HepG2 (cell line): ENCODE measurements at regions not wholly inside any gene's neighbourhood (a gene's known extent, or its start where the extent isn't known, plus 50 kb on each side); places are given as distances from the start of the nearest gene placed in this dataset.

Experiments
- ATAC-seq: fragments of 200-7000 bp; cut with Tn5 transposase; 3 replicates; pipeline ENCODE4 v1.9.1; 2020; ENCODE audit warnings: mild to moderate bottlenecking, moderate library complexity
- BruUV-seq: library from RNA; stranded (reverse); fragments of 400-500 nt; replicated peaks from 2 replicates; lab custom pipeline; 2021; lab: Mats Ljungman, UMichigan
- CTCF ChIA-PET: fragments of 300-600 bp; formaldehyde crosslinking; extraction: SDS; loops from one replicate; lab custom pipeline; 2021; ENCODE audit warnings: low total read pairs, inconsistent platforms, low intra/inter-chr PET ratio; lab: Yijun Ruan, JAX
- POLR2A ChIA-PET: fragments of 350-600 bp; sonication (Branson Sonifier 250); formaldehyde crosslinking; loops from one replicate; lab custom pipeline; 2020; ENCODE audit warnings: antibody characterized with exemption, inconsistent platforms; lab: Yijun Ruan, JAX
- DNase-seq: peaks from one replicate; pipeline ENCODE4 v3.0.0-alpha.2; 2015; ENCODE audit warnings: low spot score
- FAIRE-seq: peaks from 3 replicates; lab custom pipeline; 2011; peaks lifted over from hg19 to GRCh38; lab: Jason Lieb, UNC
- H2AFZ ChIP-seq: one replicate; pipeline ENCODE4 v1.6.1; 2011; ENCODE audit warnings: low read length, inconsistent platforms
- H3K27ac ChIP-seq: fragments of 300-600 bp; 3 replicates; pipeline ENCODE4 v1.8.0; 2011; ENCODE audit warnings: mixed run types, mild to moderate bottlenecking, mixed read lengths, low read length, inconsistent platforms; ENCODE audit not compliant: insufficient read depth; ENCODE audit errors: extremely low read length
- H3K27me3 ChIP-seq, 2 experiments: fragments of 200-600 bp in 1 of 2; 2 replicates in 1 of 2; 3 replicates in 1 of 2; pipeline versions ENCODE4 v1.6.0 to v1.8.0; 2011; ENCODE audit warnings: low read length in 2 of 2, mild to moderate bottlenecking in 2 of 2, moderate library complexity in 2 of 2, inconsistent platforms in 1 of 2; ENCODE audit not compliant: insufficient read depth in 2 of 2, control insufficient read depth in 1 of 2
- H3K36me3 ChIP-seq, 2 experiments: fragments of 200-600 bp in 1 of 2; replicated peaks in 1 of 2; 2 replicates in 1 of 2; 3 replicates in 1 of 2; pipeline versions ENCODE4 v1.5.1 to v1.8.0; 2011; ENCODE audit warnings: low read length in 2 of 2, inconsistent platforms in 1 of 2; ENCODE audit not compliant: insufficient read depth in 2 of 2, control insufficient read depth in 1 of 2
- H3K4me1 ChIP-seq: 2 replicates; pipeline ENCODE4 v1.5.1; 2012; ENCODE audit warnings: low read length, inconsistent platforms; ENCODE audit not compliant: insufficient read depth
- H3K4me2 ChIP-seq: 2 replicates; pipeline ENCODE4 v1.6.0; 2011; ENCODE audit warnings: low read depth, low read length, inconsistent platforms
- H3K4me3 ChIP-seq, 3 experiments: fragments of 200-600 bp in 1 of 3; sonication (generic), shearing (Covaris generic) in 1 of 3; replicated peaks in 1 of 3; 2 replicates each; pipeline ENCODE4 v1.5.1; 2011 to 2016; ENCODE audit warnings: low read length in 3 of 3, inconsistent platforms in 2 of 3, low read depth in 2 of 3, mild to moderate bottlenecking in 2 of 3, control low read depth in 1 of 3, mixed read lengths in 1 of 3; ENCODE audit not compliant: insufficient read depth in 1 of 3
- H3K79me2 ChIP-seq: one replicate; pipeline ENCODE4 v1.6.1; 2011; ENCODE audit warnings: low read length, inconsistent platforms; ENCODE audit not compliant: insufficient read depth
- H3K9ac ChIP-seq: 2 replicates; pipeline ENCODE4 v1.6.0; 2011; ENCODE audit warnings: mild to moderate bottlenecking, low read depth, low read length, inconsistent platforms; ENCODE audit not compliant: insufficient read depth
- H3K9me3 ChIP-seq: 2 replicates; pipeline ENCODE4 v1.5.1; 2012; ENCODE audit warnings: mild to moderate bottlenecking, low read length
- H4K20me1 ChIP-seq: 2 replicates; pipeline ENCODE4 v1.6.0; 2011; ENCODE audit warnings: inconsistent platforms, mild to moderate bottlenecking, low read length, moderate library complexity; ENCODE audit not compliant: insufficient read depth
- FOSL1 ChIP-seq: sonication (generic); formaldehyde crosslinking; IDR thresholded peaks from 2 replicates; pipeline ENCODE4 v1.9.0; 2021; ENCODE audit warnings: missing genetic modification reagents, borderline replicate concordance
- HOXD1 ChIP-seq: sonication (generic); formaldehyde crosslinking; IDR thresholded peaks from 2 replicates; pipeline ENCODE4 v1.5.0; 2020; ENCODE audit warnings: missing genetic modification reagents
- MYC ChIP-seq: sonication (generic); formaldehyde crosslinking; IDR thresholded peaks from 2 replicates; pipeline ENCODE4 v1.9.0; 2021; ENCODE audit warnings: missing genetic modification reagents, borderline replicate concordance
- TRIM22 ChIP-seq: fragments of 450-650 bp; IDR thresholded peaks from 2 replicates; pipeline ENCODE4 v1.6.1; 2017
- ZNF275 ChIP-seq: sonication (generic); formaldehyde crosslinking; IDR thresholded peaks from 2 replicates; pipeline ENCODE4 v1.8.0; 2022; ENCODE audit warnings: missing genetic modification reagents, mild to moderate bottlenecking, inconsistent platforms, borderline replicate concordance
- ZNF281 ChIP-seq: sonication (generic); formaldehyde crosslinking; IDR thresholded peaks from 2 replicates; pipeline ENCODE4 v1.4.0; 2020; ENCODE audit warnings: missing genetic modification reagents, borderline replicate concordance
- ZNF407 ChIP-seq: sonication (generic); formaldehyde crosslinking; IDR thresholded peaks from one replicate; pipeline ENCODE4 v1.5.1; 2020; ENCODE audit warnings: mild to moderate bottlenecking, missing genetic modification reagents; ENCODE audit errors: not compliant biosample characterization
- ZNF790 ChIP-seq: sonication (generic); formaldehyde crosslinking; IDR thresholded peaks from 2 replicates; pipeline ENCODE4 v1.8.0; 2022; ENCODE audit warnings: missing genetic modification reagents, mild to moderate bottlenecking, borderline replicate concordance
- WGBS: methylation state at CpG from one replicate; pipeline ENCODE4 v1.1.6; 2017; ENCODE audit warnings: low lambda C conversion rate; 5-methylcytosine and 5-hydroxymethylcytosine counted together
- in situ Hi-C: cut with HindIII; loops from 2 replicates; pipeline ENCODE4 v1.10.0; 2017; ENCODE audit warnings: low pct_unique_long_range_greater_than_20kb; ENCODE audit not compliant: extremely low pct_ligation_motif_present
- intact Hi-C: fragments of 100-400 bp; cut with micrococcal nuclease; formaldehyde crosslinking; loops from one replicate; pipeline ENCODE4 v1.10.0; 2022; ENCODE audit not compliant: unreplicated experiment

GRCh38 chr4:81606801-81607501, 135.2 kb upstream of the RASGEF1B start (continued):
- TF ChIP-seq ZNF281 (CRISPR knock-in tag) (no peak), TRIM22 (no peak), MYC (no peak)

GRCh38 chr4:81606166-81606565, 134.5 kb upstream of the RASGEF1B start:
- no peak for ATAC-seq
- intact Hi-C loops: no loop called here
- Histone ChIP-seq H3K79me2 (no peaks in the 10 kb centered on the region), H3K4me3 (no peak overlapping the region), H3K36me3 (no peaks in the 10 kb centered on the region), H3K9ac (no peak overlapping the region), H3K4me1 (0 out of 2 replicates have a peak, but pooled peaks cover under 1% of the 10 kb centered on the region), H2AFZ (no peak overlapping the region), H3K4me2 (no peak overlapping the region), H3K27ac (no peak overlapping the region), H3K9me3 (no peaks in the 10 kb centered on the region), H4K20me1 (no peaks in the 10 kb centered on the region), H3K27me3 (no peaks in the 10 kb centered on the region; a peak in 1 of 5 replicates)
- ChIA-PET POLR2A (no interaction called here), CTCF (no interaction called here)
- 43% methylated on average over 2 of the region's 2 CpGs for WGBS
- no TSS peak for BruUV-seq
- DNase-seq: no peak
- no peak for FAIRE-seq
- in situ Hi-C loops: no loop called here
- no peak for TF ChIP-seq FOSL1 (CRISPR knock-in tag)
- no peak for TF ChIP-seq ZNF407 (CRISPR knock-in tag)
- TF ChIP-seq ZNF790 (CRISPR knock-in tag): no peak
- TF ChIP-seq ZNF275 (CRISPR knock-in tag): no peak
- TF ChIP-seq HOXD1: no peak
